ENCODE measurements at regions not wholly inside any gene's neighbourhood (a gene's known extent, or its start where the extent isn't known, plus 50 kb on each side); places are given as distances from the start of the nearest gene placed in this dataset.

GRCh38 chr3:154044671-154045070, 76.5 kb upstream of the ARHGEF26 start:
- no peaks in the 10 kb centered on the region for H3K36me3 ChIP-seq (ENCODE audit: insufficient read depth, low read length)
- no peak overlapping the region for H3K27ac ChIP-seq
- no peak for DNase-seq (ENCODE audit: low read depth, low spot score)
- no peaks in the 10 kb centered on the region for H3K9me3 ChIP-seq (ENCODE audit: low read depth, low read length)
- no peak overlapping the region for H3K4me3 ChIP-seq
- TF ChIP-seq FOXP2 (optimal IDR thresholded peaks at IDR 0.05; ENCODE audit: control extremely low read depth, extremely low read length, insufficient read depth) (no peak), EZH2 (IDR thresholded peaks at IDR 0.05) (no peak), POLR2AphosphoS5 (IDR thresholded peaks at IDR 0.05; ENCODE audit: borderline replicate concordance, low read depth, low read length) (no peak)
- no peak overlapping the region for H3K9ac ChIP-seq (ENCODE audit: insufficient read length)

GRCh38 chr3:154050216-154050615, 71.0 kb upstream of the ARHGEF26 start:
- no peak for TF ChIP-seq EZH2 (IDR thresholded peaks at IDR 0.05)
- TF ChIP-seq FOXP2 (optimal IDR thresholded peaks at IDR 0.05; ENCODE audit: control extremely low read depth, extremely low read length, insufficient read depth): no peak
- no peak for TF ChIP-seq POLR2AphosphoS5 (IDR thresholded peaks at IDR 0.05; ENCODE audit: borderline replicate concordance, low read depth, low read length)
- no peak overlapping the region for H3K9ac ChIP-seq (ENCODE audit: insufficient read length)
- no peak overlapping the region for H3K27ac ChIP-seq
- H3K9me3 ChIP-seq (ENCODE audit: low read depth, low read length): no peaks in the 10 kb centered on the region
- DNase-seq (ENCODE audit: low read depth, low spot score): no peak
- no peak overlapping the region for H3K4me3 ChIP-seq
- H3K36me3 ChIP-seq (ENCODE audit: insufficient read depth, low read length): no peaks in the 10 kb centered on the region

- no peak for DNase-seq (ENCODE audit: low read depth, low spot score)
- Histone ChIP-seq H3K9me3 (ENCODE audit: low read depth, low read length) (no peaks in the 10 kb centered on the region), H3K27ac (no peak overlapping the region), H3K36me3 (ENCODE audit: insufficient read depth, low read length) (no peaks in the 10 kb centered on the region), H3K4me3 (no peak overlapping the region), H3K9ac (ENCODE audit: insufficient read length) (no peak overlapping the region)
- TF ChIP-seq POLR2AphosphoS5 (IDR thresholded peaks at IDR 0.05; ENCODE audit: borderline replicate concordance, low read depth, low read length): no peak
- TF ChIP-seq FOXP2 (optimal IDR thresholded peaks at IDR 0.05; ENCODE audit: control extremely low read depth, extremely low read length, insufficient read depth): no peak
- no peak for TF ChIP-seq EZH2 (IDR thresholded peaks at IDR 0.05)
Observed at GRCh38 chr3:154050766-154051165, 70.4 kb upstream of the ARHGEF26 start.

GRCh38 chr3:154059833-154060232, 61.4 kb upstream of the ARHGEF26 start:
- no peak for DNase-seq (ENCODE audit: low read depth, low spot score)
- Histone ChIP-seq H3K9ac (ENCODE audit: insufficient read length) (peak overlapping the region; percentile 6), H3K36me3 (ENCODE audit: insufficient read depth, low read length) (no peaks in the 10 kb centered on the region), H3K27ac (peak overlapping the region; percentile 39; the same call in 1 of the 2 replicates), H3K4me3 (peak overlapping the region; percentile 8; the same call in 1 of the 2 replicates), H3K9me3 (ENCODE audit: low read depth, low read length) (no peaks in the 10 kb centered on the region)
- no peak for TF ChIP-seq EZH2 (IDR thresholded peaks at IDR 0.05)
- no peak for TF ChIP-seq POLR2AphosphoS5 (IDR thresholded peaks at IDR 0.05; ENCODE audit: borderline replicate concordance, low read depth, low read length)
- no peak for TF ChIP-seq FOXP2 (optimal IDR thresholded peaks at IDR 0.05; ENCODE audit: control extremely low read depth, extremely low read length, insufficient read depth)

GRCh38 chr3:154060238-154061000, 60.8 kb upstream of the ARHGEF26 start:
- Histone ChIP-seq H3K9me3 (ENCODE audit: low read depth, low read length) (no peaks in the 10 kb centered on the region), H3K4me3 (peak overlapping the region; percentile 8; the same call in 1 of the 2 replicates), H3K36me3 (ENCODE audit: insufficient read depth, low read length) (no peaks in the 10 kb centered on the region), H3K9ac (ENCODE audit: insufficient read length) (peak overlapping the region; percentile 6), H3K27ac (peak overlapping the region; percentile 39; the same call in 1 of the 2 replicates)
- TF ChIP-seq POLR2AphosphoS5 (IDR thresholded peaks at IDR 0.05; ENCODE audit: borderline replicate concordance, low read depth, low read length): no peak
- no peak for TF ChIP-seq FOXP2 (optimal IDR thresholded peaks at IDR 0.05; ENCODE audit: control extremely low read depth, extremely low read length, insufficient read depth)
- TF ChIP-seq EZH2 (IDR thresholded peaks at IDR 0.05): no peak
- DNase-seq (ENCODE audit: low read depth, low spot score): peak; percentile 5

GRCh38 chr3:154061001-154061370, 60.2 kb upstream of the ARHGEF26 start:
- no peak overlapping the region for H3K4me3 ChIP-seq
- no peak for TF ChIP-seq EZH2 (IDR thresholded peaks at IDR 0.05)
- no peak for TF ChIP-seq POLR2AphosphoS5 (IDR thresholded peaks at IDR 0.05; ENCODE audit: borderline replicate concordance, low read depth, low read length)
- no peak for TF ChIP-seq FOXP2 (optimal IDR thresholded peaks at IDR 0.05; ENCODE audit: control extremely low read depth, extremely low read length, insufficient read depth)
- H3K9ac ChIP-seq (ENCODE audit: insufficient read length): no peak overlapping the region
- no peaks in the 10 kb centered on the region for H3K9me3 ChIP-seq (ENCODE audit: low read depth, low read length)
- no peak for DNase-seq (ENCODE audit: low read depth, low spot score)
- H3K36me3 ChIP-seq (ENCODE audit: insufficient read depth, low read length): no peaks in the 10 kb centered on the region
- H3K27ac ChIP-seq: peak overlapping the region; percentile 1; the same call in 1 of the 2 replicates

GRCh38 chr3:154062513-154062912, 58.7 kb upstream of the ARHGEF26 start:
- Histone ChIP-seq H3K36me3 (ENCODE audit: insufficient read depth, low read length) (no peaks in the 10 kb centered on the region), H3K4me3 (no peak overlapping the region), H3K9ac (ENCODE audit: insufficient read length) (no peak overlapping the region), H3K27ac (no peak overlapping the region), H3K9me3 (ENCODE audit: low read depth, low read length) (no peaks in the 10 kb centered on the region)
- no peak for DNase-seq (ENCODE audit: low read depth, low spot score)
- TF ChIP-seq EZH2 (IDR thresholded peaks at IDR 0.05): no peak
- no peak for TF ChIP-seq POLR2AphosphoS5 (IDR thresholded peaks at IDR 0.05; ENCODE audit: borderline replicate concordance, low read depth, low read length)
- no peak for TF ChIP-seq FOXP2 (optimal IDR thresholded peaks at IDR 0.05; ENCODE audit: control extremely low read depth, extremely low read length, insufficient read depth)

GRCh38 chr3:154071146-154071545, 50.0 kb upstream of the ARHGEF26 start:
- Histone ChIP-seq H3K4me3 (no peak overlapping the region), H3K27ac (no peak overlapping the region), H3K9me3 (ENCODE audit: low read depth, low read length) (0 out of 2 replicates have a peak, but pooled peaks cover 5% of the 10 kb centered on the region), H3K36me3 (ENCODE audit: insufficient read depth, low read length) (no peaks in the 10 kb centered on the region), H3K9ac (ENCODE audit: insufficient read length) (no peak overlapping the region)
- no peak for DNase-seq (ENCODE audit: low read depth, low spot score)
- TF ChIP-seq FOXP2 (optimal IDR thresholded peaks at IDR 0.05; ENCODE audit: control extremely low read depth, extremely low read length, insufficient read depth): no peak
- TF ChIP-seq EZH2 (IDR thresholded peaks at IDR 0.05): no peak
- TF ChIP-seq POLR2AphosphoS5 (IDR thresholded peaks at IDR 0.05; ENCODE audit: borderline replicate concordance, low read depth, low read length): no peak

Measured in SK-N-MC (cell line).